KMS-11 (cell line): ENCODE measurements at regions not wholly inside any gene's neighbourhood (a gene's known extent, or its start where the extent isn't known, plus 50 kb on each side); places are given as distances from the start of the nearest gene placed in this dataset.
"Not testable (repeated sequence)": the region's sequence is repeated elsewhere in the genome, so short reads cannot be mapped to it uniquely, and the experiment has no call there.

Source experiments
- H2AFZ ChIP-seq: fragments of 200-600 bp; sonication (generic); 2 replicates; pipeline ENCODE4 v1.6.1; 2016; ENCODE audit warnings: antibody characterized with exemption, mixed run types, low read depth
- H3K27ac ChIP-seq: fragments of 200-600 bp; sonication (generic); 2 replicates; pipeline ENCODE4 v1.6.1; 2016; ENCODE audit warnings: mild to moderate bottlenecking, mixed run types
- H3K27me3 ChIP-seq: fragments of 200-600 bp; sonication (generic); 2 replicates; pipeline ENCODE4 v1.6.1; 2017; ENCODE audit warnings: mild to moderate bottlenecking, low read depth, mixed run types, moderate library complexity; ENCODE audit not compliant: insufficient read depth
- H3K36me3 ChIP-seq: fragments of 200-600 bp; sonication (generic); 2 replicates; pipeline ENCODE4 v1.6.1; 2017; ENCODE audit warnings: mild to moderate bottlenecking, mixed run types; ENCODE audit not compliant: insufficient read depth
- H3K4me1 ChIP-seq: fragments of 200-600 bp; sonication (generic); 2 replicates; pipeline ENCODE4 v1.6.1; 2016; ENCODE audit warnings: mild to moderate bottlenecking, low read depth, mixed run types; ENCODE audit not compliant: poor library complexity, severe bottlenecking
- H3K4me2 ChIP-seq: fragments of 200-600 bp; sonication (generic); 2 replicates; pipeline ENCODE4 v1.7.0; 2016; ENCODE audit warnings: mild to moderate bottlenecking, mixed run types
- H3K4me3 ChIP-seq: fragments of 200-600 bp; sonication (generic); IDR thresholded peaks from 2 replicates; pipeline ENCODE4 v1.6.1; 2017; ENCODE audit warnings: low read depth, low read length, mixed read lengths; ENCODE audit not compliant: insufficient read depth
- H3K79me2 ChIP-seq: fragments of 200-600 bp; sonication (generic); 2 replicates; pipeline ENCODE4 v1.6.1; 2016; ENCODE audit warnings: low read depth, mixed run types; ENCODE audit not compliant: insufficient read depth
- H3K9ac ChIP-seq: fragments of 200-600 bp; sonication (generic); 2 replicates; pipeline ENCODE4 v1.6.1; 2016; ENCODE audit warnings: mild to moderate bottlenecking, mixed run types
- H4K20me1 ChIP-seq: fragments of 200-600 bp; sonication (generic); 2 replicates; pipeline ENCODE4 v1.6.1; 2016; ENCODE audit warnings: mild to moderate bottlenecking, mixed run types; ENCODE audit not compliant: insufficient read depth
- TF ChIP-seq, protein P1 (sequence below): fragments of 200-600 bp; sonication (generic); conservative IDR thresholded peaks from 2 replicates; pipeline ENCODE4 v1.6.1; 2017; ENCODE audit warnings: low read depth, mild to moderate bottlenecking, antibody characterized with exemption, low read length, moderate library complexity, mixed read lengths

DNA sequence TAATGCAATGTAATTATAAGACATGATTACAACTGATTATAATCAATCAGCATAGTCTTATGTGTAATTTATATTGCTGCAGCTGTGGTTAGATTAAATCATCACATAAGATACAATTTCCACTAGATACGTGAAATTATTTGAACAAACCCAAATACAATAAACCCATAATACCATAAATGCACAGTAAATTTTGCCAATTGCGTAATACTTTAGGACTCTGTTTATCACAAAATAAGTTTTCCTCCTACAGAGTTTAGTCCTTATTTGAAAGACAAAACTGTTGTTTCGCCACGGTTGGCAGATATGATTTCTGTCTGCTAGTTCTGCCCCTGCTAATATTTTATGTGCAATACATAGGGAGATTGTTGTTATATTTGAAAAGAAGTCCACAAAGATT, 895.9 kb upstream of the ADGRL4 start:
- Histone ChIP-seq H3K79me2 (no peaks in the 10 kb centered on the region), H3K4me1 (no peaks in the 10 kb centered on the region), H3K9ac (no peak overlapping the region), H3K4me3 (no peak overlapping the region), H3K36me3 (no peaks in the 10 kb centered on the region), H2AFZ (no peak overlapping the region), H4K20me1 (no peaks in the 10 kb centered on the region), H3K27me3 (no peaks in the 10 kb centered on the region), H3K4me2 (no peak overlapping the region), H3K27ac (no peak overlapping the region)
- TF ChIP-seq, protein P1, sequence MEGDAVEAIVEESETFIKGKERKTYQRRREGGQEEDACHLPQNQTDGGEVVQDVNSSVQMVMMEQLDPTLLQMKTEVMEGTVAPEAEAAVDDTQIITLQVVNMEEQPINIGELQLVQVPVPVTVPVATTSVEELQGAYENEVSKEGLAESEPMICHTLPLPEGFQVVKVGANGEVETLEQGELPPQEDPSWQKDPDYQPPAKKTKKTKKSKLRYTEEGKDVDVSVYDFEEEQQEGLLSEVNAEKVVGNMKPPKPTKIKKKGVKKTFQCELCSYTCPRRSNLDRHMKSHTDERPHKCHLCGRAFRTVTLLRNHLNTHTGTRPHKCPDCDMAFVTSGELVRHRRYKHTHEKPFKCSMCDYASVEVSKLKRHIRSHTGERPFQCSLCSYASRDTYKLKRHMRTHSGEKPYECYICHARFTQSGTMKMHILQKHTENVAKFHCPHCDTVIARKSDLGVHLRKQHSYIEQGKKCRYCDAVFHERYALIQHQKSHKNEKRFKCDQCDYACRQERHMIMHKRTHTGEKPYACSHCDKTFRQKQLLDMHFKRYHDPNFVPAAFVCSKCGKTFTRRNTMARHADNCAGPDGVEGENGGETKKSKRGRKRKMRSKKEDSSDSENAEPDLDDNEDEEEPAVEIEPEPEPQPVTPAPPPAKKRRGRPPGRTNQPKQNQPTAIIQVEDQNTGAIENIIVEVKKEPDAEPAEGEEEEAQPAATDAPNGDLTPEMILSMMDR: no peak

DNA sequence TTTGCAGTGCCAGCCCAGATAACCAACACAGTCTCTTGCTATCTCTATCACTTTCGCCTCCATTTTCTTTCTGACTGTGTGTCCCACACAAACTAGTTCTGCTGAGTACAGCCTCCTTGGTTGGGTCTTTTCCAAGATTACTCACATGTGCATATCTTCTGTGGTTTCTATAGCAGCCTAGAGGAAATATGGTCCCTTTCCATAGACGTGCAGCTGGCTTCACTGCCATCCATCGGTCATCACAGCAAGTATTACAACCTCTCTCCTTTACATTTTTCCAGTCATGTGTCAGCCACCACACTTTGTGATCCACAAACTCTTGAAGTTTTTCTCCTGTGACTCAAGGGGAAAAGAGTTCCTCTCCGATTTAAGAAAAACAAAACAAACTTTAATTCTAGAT, 893.4 kb upstream of the ADGRL4 start:
- Histone ChIP-seq H3K4me3 (no peak overlapping the region), H3K4me2 (no peak overlapping the region), H3K36me3 (no peaks in the 10 kb centered on the region), H3K9ac (no peak overlapping the region), H2AFZ (no peak overlapping the region), H3K27me3 (no peaks in the 10 kb centered on the region), H3K79me2 (no peaks in the 10 kb centered on the region), H4K20me1 (no peaks in the 10 kb centered on the region), H3K27ac (no peak overlapping the region), H3K4me1 (no peaks in the 10 kb centered on the region)
- TF ChIP-seq, protein P1: no peak

DNA sequence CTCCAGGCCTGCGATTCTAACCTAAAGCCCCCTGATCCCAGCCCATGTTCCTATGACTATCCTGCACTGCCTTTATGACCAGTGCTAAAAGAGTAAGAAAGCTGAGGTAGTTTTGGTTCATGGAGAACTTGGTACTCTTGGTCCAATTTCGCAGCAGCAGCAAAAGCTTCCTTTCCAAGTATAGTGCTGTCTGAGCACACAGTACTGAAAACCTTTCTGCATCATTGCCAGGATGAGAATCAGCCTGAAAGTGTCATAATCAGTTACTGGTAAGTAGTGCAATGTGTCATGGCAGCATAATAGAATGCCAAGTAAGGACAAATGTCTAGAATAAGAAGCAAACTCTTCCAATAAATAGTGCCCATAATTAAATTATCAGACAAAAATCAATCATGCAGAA, 889.6 kb upstream of the ADGRL4 start:
- Histone ChIP-seq H3K4me1 (no peaks in the 10 kb centered on the region), H2AFZ (no peak overlapping the region), H3K27me3 (no peaks in the 10 kb centered on the region), H4K20me1 (no peaks in the 10 kb centered on the region), H3K4me2 (no peak overlapping the region), H3K36me3 (no peaks in the 10 kb centered on the region), H3K4me3 (no peak overlapping the region), H3K27ac (no peak overlapping the region), H3K79me2 (no peaks in the 10 kb centered on the region), H3K9ac (no peak overlapping the region)
- TF ChIP-seq, protein P1: no peak

DNA sequence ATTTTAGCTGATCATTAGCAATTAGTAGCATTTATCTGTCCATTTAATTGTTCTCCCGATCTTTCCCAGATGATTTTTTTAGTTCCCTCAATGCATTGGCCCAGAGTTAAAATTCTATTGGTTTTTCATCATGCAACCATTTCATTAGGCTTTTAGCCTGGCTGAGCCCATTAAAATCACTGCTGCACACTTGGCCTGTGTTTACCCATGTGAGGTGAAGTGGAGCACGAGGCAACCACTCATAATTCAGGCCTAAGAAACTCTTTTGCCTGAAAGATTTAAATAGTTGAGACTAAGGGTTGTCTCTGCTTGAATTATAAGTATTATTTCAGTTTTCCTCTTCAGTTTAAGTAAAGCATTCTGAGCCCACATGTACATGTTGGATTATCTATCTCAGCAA, 889.0 kb upstream of the ADGRL4 start:
- Histone ChIP-seq H3K9ac (no peak overlapping the region), H4K20me1 (no peaks in the 10 kb centered on the region), H3K27me3 (no peaks in the 10 kb centered on the region), H3K36me3 (no peaks in the 10 kb centered on the region), H3K27ac (no peak overlapping the region), H3K4me2 (no peak overlapping the region), H3K79me2 (no peaks in the 10 kb centered on the region), H3K4me3 (no peak overlapping the region), H3K4me1 (no peaks in the 10 kb centered on the region), H2AFZ (no peak overlapping the region)
- TF ChIP-seq, protein P1: no peak

GRCh38 chr1:79894129-79894528, 887.6 kb upstream of the ADGRL4 start:
- H4K20me1 ChIP-seq, H3K9ac ChIP-seq, H3K4me1 ChIP-seq, H2AFZ ChIP-seq, H3K4me2 ChIP-seq, H3K4me3 ChIP-seq, H3K36me3 ChIP-seq, H3K27ac ChIP-seq, H3K79me2 ChIP-seq, H3K27me3 ChIP-seq: not testable (repeated sequence)
